HepG2 (cell line): ENCODE measurements at regions not wholly inside any gene's neighbourhood (a gene's known extent, or its start where the extent isn't known, plus 50 kb on each side); places are given as distances from the start of the nearest gene placed in this dataset.

Source experiments
- CAMTA2 ChIP-seq: sonication (generic); formaldehyde crosslinking; IDR thresholded peaks from 2 replicates; pipeline ENCODE4 v1.4.0; 2020; ENCODE audit warnings: mild to moderate bottlenecking, missing genetic modification reagents, borderline replicate concordance
- CREM ChIP-seq, 2 experiments: sonication (generic) in 1 of 2; formaldehyde crosslinking in 1 of 2; IDR thresholded peaks; 2 replicates each; pipeline versions ENCODE4 v1.4.0 to v1.6.1; 2016 to 2020; ENCODE audit warnings: antibody characterized with exemption in 1 of 2, mild to moderate bottlenecking in 1 of 2, missing genetic modification reagents in 1 of 2
- HNF4A ChIP-seq: sonication (generic); formaldehyde crosslinking; IDR thresholded peaks from 2 replicates; pipeline ENCODE4 v1.4.0; 2020; ENCODE audit warnings: missing genetic modification reagents
- HNRNPK ChIP-seq: fragments of 200-400 bp; formaldehyde crosslinking; IDR thresholded peaks from 2 replicates; pipeline ENCODE4 v1.6.1; 2018; ENCODE audit warnings: low read length, low read depth, moderate library complexity, mild to moderate bottlenecking; ENCODE audit not compliant: poor library complexity, severe bottlenecking
- KDM2A ChIP-seq: sonication (generic); formaldehyde crosslinking; IDR thresholded peaks from 2 replicates; pipeline ENCODE4 v1.4.0; 2020; ENCODE audit warnings: low read depth, missing genetic modification reagents, borderline replicate concordance
- KLF12 ChIP-seq: sonication (generic); formaldehyde crosslinking; IDR thresholded peaks from 2 replicates; pipeline ENCODE4 v1.4.0; 2020; ENCODE audit warnings: missing genetic modification reagents, borderline replicate concordance
- LBX2 ChIP-seq: sonication (generic); formaldehyde crosslinking; IDR thresholded peaks from 2 replicates; pipeline ENCODE4 v1.5.0; 2020; ENCODE audit warnings: missing genetic modification reagents, mild to moderate bottlenecking, borderline replicate concordance
- MEIS1 ChIP-seq: sonication (generic); formaldehyde crosslinking; IDR thresholded peaks from 2 replicates; pipeline ENCODE4 v1.9.0; 2021; ENCODE audit warnings: mild to moderate bottlenecking, missing genetic modification reagents, moderate library complexity, borderline replicate concordance
- MLLT10 ChIP-seq: sonication (generic); formaldehyde crosslinking; IDR thresholded peaks from 2 replicates; pipeline ENCODE4 v1.4.0; 2020; ENCODE audit warnings: missing genetic modification reagents
- NCOR1 ChIP-seq: fragments of 200-600 bp; sonication (generic); IDR thresholded peaks from 2 replicates; pipeline ENCODE4 v1.7.0; 2017; ENCODE audit warnings: antibody characterized with exemption, low read length, borderline replicate concordance
- NFIC ChIP-seq: IDR thresholded peaks from 2 replicates; pipeline ENCODE4 v1.6.1; 2012; ENCODE audit warnings: mild to moderate bottlenecking, low read length, inconsistent platforms
- PRDM10 ChIP-seq: sonication (generic); formaldehyde crosslinking; IDR thresholded peaks from 2 replicates; pipeline ENCODE4 v1.4.0; 2020; ENCODE audit warnings: low read depth, missing genetic modification reagents
- SIN3B ChIP-seq: fragments of 150-350 bp; IDR thresholded peaks from 2 replicates; pipeline ENCODE4 v1.6.1; 2014; ENCODE audit warnings: low read length
- SP1 ChIP-seq, 2 experiments: fragments of 450-650 bp in 1 of 2; sonication (generic) in 1 of 2; formaldehyde crosslinking in 1 of 2; IDR thresholded peaks; 2 replicates each; pipeline versions ENCODE4 v1.4.0 to v1.6.1; 2016 to 2020; ENCODE audit warnings: missing genetic modification reagents in 1 of 2
- SSRP1 ChIP-seq: IDR thresholded peaks from 2 replicates; pipeline ENCODE4 v1.6.1; 2016; ENCODE audit warnings: control low read depth
- ZMYM4 ChIP-seq: sonication (generic); formaldehyde crosslinking; IDR thresholded peaks from 2 replicates; pipeline ENCODE4 v1.8.1; 2023; ENCODE audit warnings: mild to moderate bottlenecking, missing genetic modification reagents
- ZNF12 ChIP-seq: sonication (generic); formaldehyde crosslinking; IDR thresholded peaks from 2 replicates; pipeline ENCODE4 v1.5.0; 2020; ENCODE audit warnings: missing genetic modification reagents
- ZNF138 ChIP-seq: sonication (generic); formaldehyde crosslinking; IDR thresholded peaks from 2 replicates; pipeline ENCODE4 v1.5.0; 2020; ENCODE audit warnings: mild to moderate bottlenecking, low read depth, missing genetic modification reagents
- ZNF142 ChIP-seq: sonication (generic); formaldehyde crosslinking; IDR thresholded peaks from 2 replicates; pipeline ENCODE4 v1.4.0; 2020; ENCODE audit warnings: missing genetic modification reagents
- ZNF570 ChIP-seq: sonication (generic); formaldehyde crosslinking; IDR thresholded peaks from 2 replicates; pipeline ENCODE4 v1.4.0; 2020; ENCODE audit warnings: mild to moderate bottlenecking, missing genetic modification reagents, borderline replicate concordance
- ZNF572 ChIP-seq: sonication (generic); formaldehyde crosslinking; IDR thresholded peaks from 2 replicates; pipeline ENCODE4 v1.5.1; 2020; ENCODE audit warnings: mild to moderate bottlenecking, missing genetic modification reagents

- TF ChIP-seq LBX2 (no peak), HNF4A (CRISPR knock-in tag) (peak; percentile 18; the same call in 1 of the 2 replicates), ZNF138 (CRISPR knock-in tag) (no peak), HNRNPK (no peak), SP1 (IDR thresholded peaks at IDR 0.05) (no peak), SP1 (CRISPR knock-in tag; IDR thresholded peaks at IDR 0.05) (no peak), MEIS1 (CRISPR knock-in tag) (no peak), CAMTA2 (CRISPR knock-in tag) (no peak), ZNF572 (CRISPR knock-in tag) (no peak), PRDM10 (CRISPR knock-in tag) (no peak), NFIC (no peak), SIN3B (no peak), CREM (IDR thresholded peaks at IDR 0.05) (no peak), CREM (CRISPR knock-in tag; IDR thresholded peaks at IDR 0.05) (no peak), NCOR1 (peak; percentile 17; the same call in 1 of the 2 replicates), ZNF142 (no peak), SSRP1 (CRISPR knock-in tag) (no peak), MLLT10 (CRISPR knock-in tag) (no peak), ZMYM4 (peak; percentile 33; the same call in 1 of the 2 replicates), KLF12 (no peak), ZNF12 (CRISPR knock-in tag) (no peak), ZNF570 (no peak), KDM2A (CRISPR knock-in tag) (peak; percentile 52; the same call in 1 of the 2 replicates)
Measured at GRCh38 chr5:10856683-10857337, 95.8 kb upstream of the DAP start (continued).
